Right forelimb (tissue), 1 donor: ENCODE measurements at regions not wholly inside any gene's neighbourhood (a gene's known extent, or its start where the extent isn't known, plus 50 kb on each side); places are given as distances from the start of the nearest gene placed in this dataset.
"Not testable (repeated sequence)": the region's sequence is repeated elsewhere in the genome, so short reads cannot be mapped to it uniquely, and the experiment has no call there.

Experiments
- DNase-seq: peaks from one replicate; pipeline ENCODE4 v3.0.0-alpha.2; 2018

- DNase-seq = no peak
Measured at GRCh38 chr14:34299360-34299759, 162.7 kb downstream of the SPTSSA start.

GRCh38 chr14:34297786-34298520 is 164.1 kb downstream of the SPTSSA start:
- DNase-seq = no peak

- no peak for DNase-seq
Measured at GRCh38 chr14:34283590-34283989, 178.4 kb downstream of the SPTSSA start.

- no peak for DNase-seq
Measured at GRCh38 chr14:34277191-34277590, 184.8 kb downstream of the SPTSSA start.

- DNase-seq = no peak
Measured at GRCh38 chr14:34275530-34275929, 186.5 kb downstream of the SPTSSA start.

- DNase-seq = no peak
Measured at GRCh38 chr14:34275078-34275477, 187.0 kb downstream of the SPTSSA start.

- not testable (repeated sequence) for DNase-seq
Measured at GRCh38 chr14:34273716-34274115, 188.3 kb downstream of the SPTSSA start.

- no peak for DNase-seq
Measured at GRCh38 chr14:34270361-34270760, 191.7 kb downstream of the SPTSSA start.

- no peak for DNase-seq
Measured at GRCh38 chr14:34266344-34266743, 195.7 kb downstream of the SPTSSA start.

GRCh38 chr14:34262127-34262910 is 199.7 kb downstream of the SPTSSA start:
- DNase-seq = no peak

- DNase-seq = no peak
Measured at GRCh38 chr14:34259996-34260395, 202.0 kb downstream of the SPTSSA start.

GRCh38 chr14:34258318-34258717 is 203.7 kb downstream of the SPTSSA start:
- DNase-seq = no peak

GRCh38 chr14:34257505-34257904 is 204.5 kb downstream of the SPTSSA start:
- no peak for DNase-seq

- no peak for DNase-seq
Measured at GRCh38 chr14:34256223-34256622, 205.8 kb downstream of the SPTSSA start.

GRCh38 chr14:34254571-34254970 is 207.5 kb downstream of the SPTSSA start:
- no peak for DNase-seq

- DNase-seq = no peak
Measured at GRCh38 chr14:34254031-34254430, 208.0 kb downstream of the SPTSSA start.

- DNase-seq = no peak
Measured at GRCh38 chr14:34252227-34252626, 209.8 kb downstream of the SPTSSA start.

- DNase-seq = no peak
Measured at GRCh38 chr14:34251662-34252061, 210.4 kb downstream of the SPTSSA start.

GRCh38 chr14:34250959-34251358 is 211.1 kb downstream of the SPTSSA start:
- DNase-seq = no peak

- no peak for DNase-seq
Measured at GRCh38 chr14:34247605-34248004, 214.4 kb downstream of the SPTSSA start.

GRCh38 chr14:34246206-34246605 is 215.8 kb downstream of the SPTSSA start:
- no peak for DNase-seq

GRCh38 chr14:34243401-34243800 is 218.6 kb downstream of the SPTSSA start:
- no peak for DNase-seq

GRCh38 chr14:34243001-34243400 is 219.0 kb downstream of the SPTSSA start:
- DNase-seq = no peak

- DNase-seq = no peak
Measured at GRCh38 chr14:34241185-34241711, 220.8 kb downstream of the SPTSSA start.
